ENCODE measurements at regions not wholly inside any gene's neighbourhood (a gene's known extent, or its start where the extent isn't known, plus 50 kb on each side); places are given as distances from the start of the nearest gene placed in this dataset.
A peak's percentile ranks its signal among the peaks of the same experiment; 100 is the strongest.

GRCh38 chr12:124393414-124393790 is 98.5 kb downstream of the RFLNA start:
- no peak for DNase-seq

- DNase-seq = no peak
Observed at GRCh38 chr12:124392667-124393413, 97.9 kb downstream of the RFLNA start.

GRCh38 chr12:124392271-124392666 is 97.4 kb downstream of the RFLNA start:
- peak; percentile 44 for DNase-seq

- DNase-seq = peak; percentile 25
Observed at GRCh38 chr12:124391340-124392261, 96.7 kb downstream of the RFLNA start.

DNA sequence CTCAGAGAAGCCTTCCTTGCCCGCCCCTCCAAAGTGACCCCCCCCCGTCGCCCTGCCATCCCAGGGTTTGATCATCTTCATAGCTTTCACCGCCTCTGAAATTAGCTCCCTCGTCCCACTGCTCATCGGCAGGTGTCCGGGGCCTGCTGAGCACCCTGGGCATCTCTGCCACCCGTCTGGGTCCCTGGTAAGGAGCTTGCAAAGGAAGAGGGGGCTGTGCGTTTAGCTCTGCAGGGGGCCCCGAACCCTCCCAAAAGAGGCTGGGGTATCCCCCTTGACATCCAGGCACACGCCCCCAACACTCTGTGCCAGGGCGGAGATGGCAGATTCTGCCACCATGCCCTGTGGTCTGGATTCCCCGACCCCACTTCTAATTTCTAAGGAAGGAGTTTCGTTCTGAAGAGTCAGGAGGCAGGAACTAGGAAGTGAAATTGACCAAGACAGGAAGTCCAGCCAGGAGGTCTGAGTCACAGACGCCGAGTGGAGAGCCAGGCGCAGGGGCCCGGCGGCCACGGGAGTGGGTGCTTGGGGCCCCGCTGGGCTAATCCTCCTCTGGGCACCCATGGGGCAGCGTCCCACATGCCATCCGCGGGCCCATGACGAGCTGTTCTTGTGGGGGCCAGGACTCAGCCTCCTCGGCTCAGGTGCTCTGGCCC is 95.7 kb downstream of the RFLNA start:
- peak; percentile 50 for DNase-seq

DNA sequence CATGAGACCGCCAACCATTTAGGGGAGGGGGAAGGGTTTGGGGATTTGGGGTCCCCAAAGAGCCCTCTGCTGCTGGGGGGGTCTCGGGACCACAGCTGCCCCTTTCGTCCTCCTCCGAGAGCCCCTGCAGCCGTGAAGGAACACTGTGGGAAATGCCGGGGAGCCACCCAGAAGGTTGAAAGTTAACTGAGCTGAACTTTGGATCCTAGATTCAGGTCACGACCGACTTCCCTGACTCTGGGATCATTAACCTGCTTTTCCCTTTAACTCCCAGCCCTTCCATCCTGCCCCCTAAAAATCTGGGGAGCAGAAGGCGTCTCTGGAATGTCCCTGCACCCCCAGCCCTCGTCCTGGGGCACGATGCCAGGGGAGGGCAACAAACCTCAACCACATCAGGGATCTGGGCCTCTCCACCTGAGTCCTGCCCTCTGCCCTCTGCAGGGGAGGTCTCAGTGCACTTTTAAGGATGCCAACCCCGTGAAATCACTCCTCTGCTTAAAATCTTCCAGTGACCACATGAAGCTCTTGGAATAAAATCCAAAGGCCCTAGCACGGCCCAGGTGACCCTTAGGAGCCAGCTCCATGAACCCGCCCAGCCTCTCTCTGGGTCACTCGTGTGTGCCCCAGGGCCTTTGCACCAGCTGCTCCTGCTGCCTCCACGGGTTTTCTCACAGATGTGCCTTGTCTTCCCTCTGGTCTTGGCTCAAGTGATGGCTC is 95.0 kb downstream of the RFLNA start:
- peak; percentile 50 for DNase-seq

GRCh38 chr12:124389138-124389724 is 94.3 kb downstream of the RFLNA start:
- peak; percentile 91 for DNase-seq

DNA sequence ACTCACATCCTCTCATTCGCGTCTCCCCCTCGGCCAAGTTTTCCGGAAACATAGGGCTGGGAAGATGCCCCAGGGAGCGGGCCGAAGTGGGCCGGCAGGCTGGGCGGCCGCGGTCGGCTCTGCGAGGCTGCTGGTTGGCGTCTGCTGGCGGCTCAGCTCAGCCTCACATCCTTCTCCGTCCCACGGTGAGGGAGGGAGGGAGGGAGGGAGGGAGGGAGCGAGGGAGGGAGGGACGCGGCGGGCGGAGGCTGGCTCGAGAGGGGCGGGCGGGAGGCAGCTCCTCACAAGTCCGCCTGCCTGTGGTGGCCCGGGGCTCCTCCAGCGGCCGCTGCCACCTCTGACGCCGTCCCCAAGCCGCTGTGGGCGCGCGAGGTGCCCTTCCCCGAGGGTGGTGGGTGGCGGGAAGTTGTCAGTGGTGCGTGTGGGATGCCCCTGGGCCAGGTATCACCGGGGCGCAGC is 93.8 kb downstream of the RFLNA start:
- peak; percentile 94 for DNase-seq

DNA sequence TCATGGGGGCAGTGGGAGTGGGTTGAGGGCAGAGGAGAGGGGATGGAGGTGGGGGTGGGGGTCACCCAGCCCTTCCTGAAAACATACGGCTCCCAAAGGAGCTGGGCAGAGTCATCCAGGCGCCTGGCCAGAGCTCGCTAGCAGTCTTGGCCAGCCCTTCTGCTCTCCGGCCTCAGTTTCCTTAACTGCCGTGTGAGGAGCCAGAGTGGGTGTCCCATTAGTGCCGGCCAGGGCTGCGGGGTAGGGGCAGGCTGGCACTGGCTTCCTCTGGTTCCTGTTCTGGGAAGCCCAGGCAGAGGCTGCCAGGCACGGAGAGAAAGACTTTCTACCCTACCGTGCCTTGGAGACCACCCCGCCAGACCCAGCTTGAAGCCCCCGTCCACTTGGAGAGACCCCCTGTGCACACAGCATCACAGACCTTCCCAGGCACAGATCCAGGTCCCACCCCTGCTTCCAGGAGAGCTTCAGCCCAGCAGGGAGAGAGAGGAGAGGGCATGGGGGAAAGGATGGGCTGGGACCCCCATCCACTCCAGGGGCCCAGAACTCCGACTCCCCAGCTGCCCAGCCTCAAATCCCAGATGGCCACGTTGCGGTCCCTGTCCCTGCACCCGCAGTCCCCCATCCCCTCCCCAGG is 93.3 kb downstream of the RFLNA start:
- peak; percentile 50 for DNase-seq

- peak; percentile 87 for DNase-seq
Observed at GRCh38 chr12:124387528-124387911, 92.6 kb downstream of the RFLNA start.

GRCh38 chr12:124386661-124387527 is 92.0 kb downstream of the RFLNA start:
- DNase-seq = peak; percentile 68

DNA sequence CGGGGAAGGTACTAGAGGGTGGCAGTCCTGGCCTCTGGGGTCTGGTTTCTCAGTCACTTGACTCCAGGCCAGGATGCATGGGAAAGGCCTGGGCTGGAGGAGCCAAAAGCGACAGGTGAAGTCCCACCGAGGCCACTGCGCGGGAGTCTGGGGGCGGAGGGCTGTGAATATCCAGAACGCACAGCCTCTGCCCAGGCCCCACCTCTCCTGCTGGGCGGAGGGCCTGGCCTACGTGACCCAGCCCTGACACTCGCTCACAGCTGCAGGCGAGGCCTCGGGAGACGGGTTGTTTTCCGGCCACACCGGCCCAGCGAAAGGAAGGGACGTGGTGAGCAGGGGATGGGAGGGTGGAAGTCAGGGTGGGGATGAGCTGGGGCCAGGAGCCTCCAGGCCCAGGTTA is 91.2 kb downstream of the RFLNA start:
- no peak for DNase-seq

- no peak for DNase-seq
Observed at GRCh38 chr12:124385219-124385969, 90.5 kb downstream of the RFLNA start.

DNA sequence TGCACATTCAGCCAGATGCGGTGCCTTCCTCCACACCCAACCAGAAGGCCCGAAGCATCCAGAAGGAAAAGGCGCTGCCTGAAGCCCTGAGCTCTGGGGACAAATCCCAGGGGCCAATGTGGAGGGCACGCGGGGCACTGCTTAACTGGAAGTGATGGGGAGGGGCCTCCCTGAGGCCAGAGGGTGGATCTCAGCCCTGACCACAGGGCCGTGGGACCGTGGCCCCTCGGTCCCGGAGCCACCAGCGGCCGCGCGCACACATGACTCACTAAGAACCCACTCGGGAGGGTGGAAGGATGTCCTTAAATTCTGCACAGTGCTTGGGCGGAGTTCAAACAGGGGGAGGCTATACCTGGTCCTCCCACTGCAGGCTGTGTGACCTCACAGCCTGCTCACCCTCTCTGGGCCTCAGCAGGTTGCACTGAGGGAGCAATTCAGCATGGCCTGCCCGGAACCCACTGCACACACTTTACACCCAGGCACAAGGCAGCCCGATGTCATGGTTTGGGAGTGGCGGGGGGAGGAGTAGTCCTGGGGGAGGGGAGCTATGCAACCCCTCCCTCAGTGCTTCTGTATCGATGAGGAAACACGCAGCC is 89.5 kb downstream of the RFLNA start:
- no peak for DNase-seq

DNA sequence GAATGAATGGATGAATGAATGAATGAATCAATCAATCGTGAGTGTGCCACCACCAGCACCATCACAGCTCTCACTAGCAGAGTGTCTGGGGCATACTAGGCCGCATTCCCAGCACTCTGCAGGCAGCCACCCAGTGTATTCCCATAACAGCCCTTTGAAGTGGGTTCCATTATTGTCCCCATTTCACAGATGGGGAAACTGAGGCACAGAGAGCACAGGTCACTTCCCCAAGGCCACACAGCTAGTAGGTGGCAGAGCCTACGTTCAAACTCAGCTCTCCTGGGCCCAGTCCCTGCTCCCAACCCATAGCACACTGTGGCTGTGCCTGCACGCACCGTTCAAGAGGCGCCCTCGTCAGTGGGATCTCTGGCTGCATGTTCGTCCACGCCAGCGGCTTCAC is 88.1 kb downstream of the RFLNA start:
- no peak for DNase-seq

DNA sequence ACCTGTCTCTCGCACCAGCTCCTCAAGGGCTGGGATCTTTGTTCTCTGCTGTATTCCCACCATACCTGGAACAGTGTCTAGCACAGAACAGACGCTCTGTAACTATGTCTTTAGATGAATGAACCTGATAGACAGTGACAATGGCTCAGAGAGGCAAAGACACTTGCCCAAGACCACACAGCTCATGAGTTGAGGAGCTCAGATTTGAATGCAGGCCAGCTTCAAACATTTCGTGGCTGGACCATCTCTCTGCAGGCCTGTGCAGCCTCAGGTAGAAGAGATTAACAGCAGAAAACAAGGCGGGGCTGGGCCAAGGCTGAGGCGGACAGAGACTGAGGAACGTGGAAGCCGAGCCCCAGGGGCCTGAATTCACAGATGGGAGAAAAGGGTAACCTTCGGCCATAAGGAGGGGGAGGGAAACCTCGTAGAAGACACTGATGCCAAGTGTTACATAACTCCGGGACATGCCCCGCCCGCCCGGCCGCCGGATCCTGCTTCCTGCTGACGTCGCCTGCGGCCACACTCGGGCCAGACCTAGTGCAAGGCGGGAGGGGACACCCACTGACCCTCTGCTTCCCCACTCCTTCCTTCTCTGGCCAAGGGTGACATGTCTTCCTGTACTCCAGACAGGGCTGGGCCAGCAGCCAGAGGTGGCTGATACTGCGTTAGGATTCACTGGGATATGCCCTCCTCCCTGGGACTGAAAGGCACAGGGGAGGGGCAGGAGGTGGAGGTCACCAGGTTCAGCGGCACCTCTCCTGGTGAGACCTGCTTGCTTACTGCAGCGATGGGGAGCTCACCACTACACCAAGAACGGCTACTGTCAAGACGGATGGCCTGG is 86.8 kb downstream of the RFLNA start:
- no peak for DNase-seq

GRCh38 chr12:124380796-124381455 is 86.0 kb downstream of the RFLNA start:
- no peak for DNase-seq
